Mesothelial cell of epicardium (in vitro differentiated cells): ENCODE measurements at regions not wholly inside any gene's neighbourhood (a gene's known extent, or its start where the extent isn't known, plus 50 kb on each side); places are given as distances from the start of the nearest gene placed in this dataset.

Source experiments
- DNase-seq, 2 experiments: peaks; one replicate each; pipeline ENCODE4 v3.0.0; 2021; ENCODE audit warnings: low spot score in 2 of 2; ENCODE audit not compliant: unreplicated experiment in 2 of 2
- H3K27ac Mint-ChIP-seq: 2 replicates; pipeline ENCODE4 v1.8.0; 2021; ENCODE audit warnings: mixed read lengths
- H3K27me3 Mint-ChIP-seq: 2 replicates; pipeline ENCODE4 v1.8.0; 2021; ENCODE audit warnings: low read depth, mixed read lengths
- H3K36me3 Mint-ChIP-seq: 2 replicates; pipeline ENCODE4 v1.8.0; 2021; ENCODE audit warnings: mixed read lengths
- H3K4me1 Mint-ChIP-seq: 2 replicates; pipeline ENCODE4 v1.8.0; 2021; ENCODE audit warnings: mixed read lengths
- H3K4me3 Mint-ChIP-seq: 2 replicates; pipeline ENCODE4 v1.8.0; 2021; ENCODE audit warnings: mild to moderate bottlenecking, moderate library complexity, mixed read lengths
- H3K9me3 Mint-ChIP-seq: 2 replicates; pipeline ENCODE4 v1.8.0; 2021; ENCODE audit warnings: mixed read lengths
- TF ChIP-seq, protein P1 (sequence below): fragments of 200-600 bp; sonication (generic); IDR thresholded peaks from one replicate; pipeline ENCODE4 v1.5.0; 2021; ENCODE audit warnings: antibody characterized with exemption; ENCODE audit not compliant: unreplicated experiment

DNA sequence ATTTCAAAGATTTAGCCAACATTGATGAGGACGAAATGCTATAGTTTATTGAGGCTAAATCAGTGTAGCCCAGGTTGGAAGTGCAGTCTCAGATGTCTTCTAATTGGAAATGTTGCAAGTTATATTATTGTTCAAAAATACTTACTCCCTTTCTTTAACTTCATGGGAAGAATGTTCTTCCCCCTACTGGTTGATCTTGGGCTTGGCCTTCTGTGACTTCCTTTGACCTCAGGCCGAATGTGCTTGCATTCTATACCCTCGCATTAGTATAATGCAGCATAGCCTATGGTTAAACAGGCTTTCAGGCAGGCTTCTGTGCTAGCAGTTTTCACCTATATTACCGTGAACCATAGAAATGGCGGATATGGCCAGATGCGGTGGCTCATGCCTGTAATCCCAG, 77.3 kb downstream of the RPE65 start:
- TF ChIP-seq, protein P1, sequence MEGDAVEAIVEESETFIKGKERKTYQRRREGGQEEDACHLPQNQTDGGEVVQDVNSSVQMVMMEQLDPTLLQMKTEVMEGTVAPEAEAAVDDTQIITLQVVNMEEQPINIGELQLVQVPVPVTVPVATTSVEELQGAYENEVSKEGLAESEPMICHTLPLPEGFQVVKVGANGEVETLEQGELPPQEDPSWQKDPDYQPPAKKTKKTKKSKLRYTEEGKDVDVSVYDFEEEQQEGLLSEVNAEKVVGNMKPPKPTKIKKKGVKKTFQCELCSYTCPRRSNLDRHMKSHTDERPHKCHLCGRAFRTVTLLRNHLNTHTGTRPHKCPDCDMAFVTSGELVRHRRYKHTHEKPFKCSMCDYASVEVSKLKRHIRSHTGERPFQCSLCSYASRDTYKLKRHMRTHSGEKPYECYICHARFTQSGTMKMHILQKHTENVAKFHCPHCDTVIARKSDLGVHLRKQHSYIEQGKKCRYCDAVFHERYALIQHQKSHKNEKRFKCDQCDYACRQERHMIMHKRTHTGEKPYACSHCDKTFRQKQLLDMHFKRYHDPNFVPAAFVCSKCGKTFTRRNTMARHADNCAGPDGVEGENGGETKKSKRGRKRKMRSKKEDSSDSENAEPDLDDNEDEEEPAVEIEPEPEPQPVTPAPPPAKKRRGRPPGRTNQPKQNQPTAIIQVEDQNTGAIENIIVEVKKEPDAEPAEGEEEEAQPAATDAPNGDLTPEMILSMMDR = no peak
- DNase-seq = no peak
- no peak overlapping the region for H3K27ac Mint-ChIP-seq
- no peaks in the 10 kb centered on the region for H3K27me3 Mint-ChIP-seq
- no peak overlapping the region for H3K4me3 Mint-ChIP-seq
- peaks cover 2% of the 10 kb centered on the region for H3K4me1 Mint-ChIP-seq
- no peaks in the 10 kb centered on the region for H3K9me3 Mint-ChIP-seq
- H3K36me3 Mint-ChIP-seq = no peaks in the 10 kb centered on the region

DNA sequence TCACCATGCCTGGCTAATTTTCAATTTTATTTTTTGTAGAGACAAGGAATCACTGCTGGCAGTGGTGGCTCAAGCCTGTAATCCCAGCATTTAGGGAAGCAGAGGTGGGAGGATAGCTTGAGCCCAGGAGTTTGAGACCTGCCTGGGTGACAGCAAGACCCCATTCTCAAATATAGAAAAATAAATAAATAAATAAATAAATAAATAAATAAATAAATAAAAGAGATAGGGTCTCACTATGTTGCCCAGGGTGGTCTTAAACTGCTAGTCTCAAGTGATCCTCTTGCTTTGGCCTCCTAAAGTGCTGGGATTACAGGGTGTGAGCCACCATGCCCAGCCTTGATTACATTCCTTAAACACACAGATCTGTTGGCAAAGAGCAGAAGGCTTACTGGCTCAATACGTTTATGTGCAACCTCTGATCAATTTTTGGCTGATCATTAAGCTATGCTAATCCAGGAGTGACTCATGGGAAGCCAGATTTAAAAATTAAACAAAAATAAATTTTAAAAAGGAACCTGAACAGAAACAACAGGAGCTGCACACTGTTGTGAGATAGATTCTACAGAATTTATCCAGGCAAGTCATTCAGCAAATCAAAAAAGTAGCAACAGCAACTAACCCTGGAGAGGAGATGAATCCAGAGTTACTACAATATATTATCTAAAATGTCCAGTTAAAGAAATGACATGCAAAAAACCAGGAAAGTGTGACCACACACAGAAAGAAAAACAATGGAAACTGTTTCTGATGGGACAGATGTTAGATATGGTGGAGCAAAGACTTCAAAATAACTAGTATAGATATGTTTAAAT, 79.4 kb downstream of the RPE65 start:
- H3K9me3 Mint-ChIP-seq = no peaks in the 10 kb centered on the region
- H3K36me3 Mint-ChIP-seq = no peaks in the 10 kb centered on the region
- no peaks in the 10 kb centered on the region for H3K4me1 Mint-ChIP-seq
- no peak overlapping the region for H3K4me3 Mint-ChIP-seq
- H3K27me3 Mint-ChIP-seq = no peaks in the 10 kb centered on the region
- H3K27ac Mint-ChIP-seq = no peak overlapping the region
- DNase-seq = no peak
- TF ChIP-seq, protein P1 = no peak

DNA sequence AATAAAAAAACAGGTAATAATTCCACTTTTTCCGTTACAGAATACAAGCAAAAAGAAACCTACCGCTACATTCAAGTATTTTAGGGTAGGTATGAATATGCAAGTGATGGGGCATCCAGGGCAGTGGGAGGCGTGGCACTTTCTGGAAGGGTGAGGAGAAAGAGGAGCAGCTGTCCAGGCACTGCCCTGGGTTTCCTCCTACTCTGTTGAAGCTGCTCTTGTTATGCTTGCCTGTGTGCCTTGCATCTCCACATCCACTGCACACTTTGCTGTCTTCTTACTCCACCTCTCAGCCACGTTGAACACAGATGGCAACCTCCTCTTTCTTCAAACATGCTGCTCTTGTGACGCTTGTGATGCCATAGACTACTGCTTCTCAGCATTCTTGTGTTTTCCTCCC, 83.2 kb downstream of the RPE65 start:
- no peaks in the 10 kb centered on the region for H3K27me3 Mint-ChIP-seq
- H3K9me3 Mint-ChIP-seq = no peaks in the 10 kb centered on the region
- TF ChIP-seq, protein P1 = no peak
- no peak for DNase-seq
- no peak overlapping the region for H3K4me3 Mint-ChIP-seq
- H3K27ac Mint-ChIP-seq = no peak overlapping the region
- H3K4me1 Mint-ChIP-seq = no peaks in the 10 kb centered on the region
- no peaks in the 10 kb centered on the region for H3K36me3 Mint-ChIP-seq

DNA sequence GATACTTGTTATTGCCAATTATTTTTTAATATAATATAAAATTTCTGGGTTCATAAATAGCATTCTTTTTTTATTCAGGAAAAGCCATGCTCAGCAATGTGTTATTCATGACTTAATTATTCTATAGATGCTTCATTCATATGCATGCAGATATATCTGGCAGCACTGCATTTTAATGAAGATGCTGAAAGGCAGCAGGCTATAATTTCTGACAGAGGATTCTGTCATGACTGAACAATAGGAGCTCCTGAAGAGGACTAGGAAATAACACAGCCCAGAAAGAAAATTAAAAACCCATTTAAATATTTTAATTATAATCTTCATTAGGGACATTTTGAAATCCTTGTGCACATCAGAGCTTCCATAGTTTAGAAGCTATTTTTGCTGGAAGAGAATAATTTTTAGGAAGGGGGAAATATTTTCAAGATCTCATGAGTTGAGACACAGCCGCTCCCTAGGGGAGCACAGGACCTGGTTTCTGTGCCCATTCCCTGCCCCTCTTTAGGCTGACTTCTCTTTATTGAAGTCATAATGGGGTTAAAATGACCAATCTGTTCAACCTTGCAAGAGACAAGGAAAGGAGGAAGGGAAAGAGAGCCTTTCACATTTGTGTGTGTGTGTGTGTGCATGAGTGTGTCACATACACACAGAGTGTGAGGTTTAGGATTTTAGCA, 83.9 kb downstream of the RPE65 start:
- no peaks in the 10 kb centered on the region for H3K36me3 Mint-ChIP-seq
- no peaks in the 10 kb centered on the region for H3K9me3 Mint-ChIP-seq
- H3K27ac Mint-ChIP-seq = no peak overlapping the region
- no peaks in the 10 kb centered on the region for H3K27me3 Mint-ChIP-seq
- TF ChIP-seq, protein P1 = no peak
- H3K4me1 Mint-ChIP-seq = no peaks in the 10 kb centered on the region
- no peak overlapping the region for H3K4me3 Mint-ChIP-seq
- DNase-seq = no peak

DNA sequence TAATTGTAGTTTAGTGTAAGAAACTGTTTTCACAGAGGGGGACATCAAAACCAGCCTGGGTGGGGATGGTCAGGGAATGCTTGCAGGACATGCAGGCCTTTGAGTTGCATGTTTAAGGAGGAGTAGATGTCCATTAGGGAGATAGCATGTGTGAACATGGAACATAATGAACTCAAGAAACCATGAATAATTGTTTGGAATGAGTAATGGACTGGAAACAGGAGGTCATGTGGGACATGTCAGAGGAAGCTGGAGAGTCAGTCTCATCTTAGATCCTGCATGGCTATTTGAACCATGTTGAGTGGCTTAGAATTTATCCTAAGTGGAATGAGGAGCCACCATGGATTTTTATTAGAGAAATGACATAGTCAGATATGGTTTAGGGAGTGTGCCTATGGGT, 86.4 kb downstream of the RPE65 start:
- Mint-ChIP-seq H3K9me3 (no peaks in the 10 kb centered on the region), H3K36me3 (no peaks in the 10 kb centered on the region), H3K27me3 (peaks cover 3% of the 10 kb centered on the region), H3K4me3 (no peak overlapping the region), H3K4me1 (peaks cover 8% of the 10 kb centered on the region), H3K27ac (no peak overlapping the region)
- TF ChIP-seq, protein P1 = no peak
- no peak for DNase-seq
